ENCODE measurements at regions not wholly inside any gene's neighbourhood (a gene's known extent, or its start where the extent isn't known, plus 50 kb on each side); places are given as distances from the start of the nearest gene placed in this dataset.
"Not testable (repeated sequence)": the region's sequence is repeated elsewhere in the genome, so short reads cannot be mapped to it uniquely, and the experiment has no call there.

GRCh38 chr1:116842654-116843053, 67.1 kb upstream of the PTGFRN start:
- Histone ChIP-seq H3K4me1 (no peaks in the 10 kb centered on the region), H3K27ac (no peak overlapping the region), H3K9me3 (peaks cover 0 to 3% (median 0%) of the 10 kb centered on the region in 3 donors), H3K27me3 (peaks cover 0 to under 1% (median 0%) of the 10 kb centered on the region in 4 donors), H3K36me3 (no peaks in the 10 kb centered on the region), H3K4me3 (no peak overlapping the region)
- DNase-seq = no peak
- intact Hi-C loops (cut with DNase I) = no loop called here
- 70 to 86% methylated on average over 4 of the region's 4 CpGs for WGBS, 2 donors
- TF ChIP-seq POLR2A (IDR thresholded peaks at IDR 0.05) = no peak
- TF ChIP-seq CTCF (IDR thresholded peaks at IDR 0.05) = peak in 1 of 6 experiments; percentile 21

GRCh38 chr1:116844775-116845174, 64.9 kb upstream of the PTGFRN start:
- no peaks in the 10 kb centered on the region for H3K27me3 ChIP-seq
- H3K27ac ChIP-seq = no peak overlapping the region
- WGBS, 2 donors = 88 to 96% methylated on average over 1 of the region's 1 CpG
- no peaks in the 10 kb centered on the region for H3K36me3 ChIP-seq
- H3K9me3 ChIP-seq = no peaks in the 10 kb centered on the region
- no peak for DNase-seq
- intact Hi-C loops (cut with DNase I) = no loop called here
- TF ChIP-seq POLR2A (IDR thresholded peaks at IDR 0.05) (no peak), CTCF (IDR thresholded peaks at IDR 0.05) (no peak)
- no peaks in the 10 kb centered on the region for H3K4me1 ChIP-seq
- H3K4me3 ChIP-seq = no peak overlapping the region

GRCh38 chr1:116847190-116847589, 62.5 kb upstream of the PTGFRN start:
- Histone ChIP-seq H3K36me3 (no peaks in the 10 kb centered on the region), H3K9me3 (no peaks in the 10 kb centered on the region), H3K27ac (peak overlapping the region in 2 of 4 donors; percentile 1 to 45), H3K4me1 (no peaks in the 10 kb centered on the region), H3K27me3 (no peaks in the 10 kb centered on the region), H3K4me3 (no peak overlapping the region)
- TF ChIP-seq POLR2A (IDR thresholded peaks at IDR 0.05) = no peak
- no peak for TF ChIP-seq CTCF (IDR thresholded peaks at IDR 0.05)
- intact Hi-C loops (cut with DNase I) = no loop called here
- no peak for DNase-seq
- WGBS, 2 donors = 80 to 81% methylated on average over 2 of the region's 2 CpGs

- H3K9me3 ChIP-seq = no peaks in the 10 kb centered on the region
- no peaks in the 10 kb centered on the region for H3K27me3 ChIP-seq
- DNase-seq = no peak
- TF ChIP-seq CTCF (IDR thresholded peaks at IDR 0.05) (no peak), POLR2A (IDR thresholded peaks at IDR 0.05) (no peak)
- 67 to 69% methylated on average over 12 to 13 of the region's 13 CpGs for WGBS, 2 donors
- peaks cover 0 to under 1% (median 0%) of the 10 kb centered on the region in 3 donors for H3K4me1 ChIP-seq
- no peaks in the 10 kb centered on the region for H3K36me3 ChIP-seq
- H3K27ac ChIP-seq = peak overlapping the region in 2 of 4 donors; percentile 1 to 45
- H3K4me3 ChIP-seq = no peak overlapping the region
- intact Hi-C loops (cut with DNase I) = no loop called here
Measured at GRCh38 chr1:116847688-116848531, 61.8 kb upstream of the PTGFRN start.

- intact Hi-C loops (cut with DNase I) = loop anchor here (10.0 kb wide), 1 partner anchor 204 kb away; no protein-coding TSS in a partner anchor
- Histone ChIP-seq H3K4me1 (peaks cover 4 to 26% (median 13%) of the 10 kb centered on the region in 3 donors), H3K4me3 (no peak overlapping the region), H3K9me3 (no peaks in the 10 kb centered on the region), H3K36me3 (no peaks in the 10 kb centered on the region), H3K27me3 (no peaks in the 10 kb centered on the region), H3K27ac (no peak overlapping the region)
- 89 to 93% methylated on average over 1 of the region's 1 CpG for WGBS, 2 donors
- no peak for TF ChIP-seq CTCF (IDR thresholded peaks at IDR 0.05)
- TF ChIP-seq POLR2A (IDR thresholded peaks at IDR 0.05) = no peak
- DNase-seq = no peak
Measured at GRCh38 chr1:116850436-116850835, 59.3 kb upstream of the PTGFRN start.

GRCh38 chr1:116851189-116851588, 58.5 kb upstream of the PTGFRN start:
- WGBS, 2 donors = 83 to 100% methylated on average over 1 to 2 of the region's 2 CpGs
- peaks cover 5 to 33% (median 13%) of the 10 kb centered on the region in 3 donors for H3K4me1 ChIP-seq
- not testable (repeated sequence) for H3K36me3 ChIP-seq, H3K4me3 ChIP-seq, H3K9me3 ChIP-seq, H3K27ac ChIP-seq, H3K27me3 ChIP-seq, DNase-seq
- intact Hi-C loops (cut with DNase I) = loop anchor here (10.0 kb wide), 1 partner anchor 204 kb away; no protein-coding TSS in a partner anchor

Measured in esophagus squamous epithelium (tissue), 5 donors.